OCI-LY1 (cell line): ENCODE measurements at regions not wholly inside any gene's neighbourhood (a gene's known extent, or its start where the extent isn't known, plus 50 kb on each side); places are given as distances from the start of the nearest gene placed in this dataset.

Experiments
- H2AFZ ChIP-seq: fragments of 200-600 bp; sonication (generic), shearing (Covaris generic); 2 replicates; pipeline ENCODE4 v1.6.0; 2014; ENCODE audit warnings: antibody characterized with exemption, mild to moderate bottlenecking, low read length
- H3F3A ChIP-seq: fragments of 200-600 bp; sonication (generic), shearing (Covaris generic); 2 replicates; pipeline ENCODE4 v1.6.0; 2014; ENCODE audit warnings: mild to moderate bottlenecking, antibody characterized with exemption, low read length, moderate library complexity; ENCODE audit not compliant: insufficient read depth
- H3K27ac ChIP-seq: fragments of 200-600 bp; sonication (generic); 2 replicates; pipeline ENCODE4 v1.5.1; 2014; ENCODE audit warnings: low read length, mixed run types, mild to moderate bottlenecking, low read depth; ENCODE audit not compliant: poor library complexity, severe bottlenecking
- H3K27me3 ChIP-seq: fragments of 200-600 bp; sonication (generic); 2 replicates; pipeline ENCODE4 v1.6.0; 2014; ENCODE audit warnings: antibody characterized with exemption, mild to moderate bottlenecking, low read length, moderate library complexity; ENCODE audit not compliant: insufficient read depth
- H3K36me3 ChIP-seq: fragments of 200-600 bp; sonication (generic); 2 replicates; pipeline ENCODE4 v1.6.1; 2014; ENCODE audit warnings: mild to moderate bottlenecking, antibody characterized with exemption, low read length, moderate library complexity, mixed read lengths; ENCODE audit not compliant: insufficient read depth
- H3K4me1 ChIP-seq: fragments of 200-600 bp; sonication (generic); 2 replicates; pipeline ENCODE4 v1.5.1; 2014; ENCODE audit warnings: mild to moderate bottlenecking, low read length, moderate library complexity; ENCODE audit not compliant: insufficient read depth, severe bottlenecking
- H3K4me2 ChIP-seq: fragments of 200-600 bp; sonication (generic), shearing (Covaris generic); 2 replicates; pipeline ENCODE4 v1.6.1; 2014; ENCODE audit warnings: low read length
- H3K4me3 ChIP-seq: fragments of 200-600 bp; sonication (generic); 2 replicates; pipeline ENCODE4 v1.5.1; 2014; ENCODE audit warnings: low read length, low read depth, mild to moderate bottlenecking, mixed read lengths; ENCODE audit not compliant: poor library complexity, severe bottlenecking
- H3K79me2 ChIP-seq: fragments of 200-600 bp; shearing (Covaris generic); 2 replicates; pipeline ENCODE4 v1.6.1; 2016; ENCODE audit warnings: mixed run types, low read length, mixed read lengths; ENCODE audit not compliant: insufficient read depth
- H3K9ac ChIP-seq: fragments of 200-600 bp; sonication (generic), shearing (Covaris generic); 2 replicates; pipeline ENCODE4 v1.6.1; 2014; ENCODE audit warnings: mild to moderate bottlenecking, low read length, mixed read lengths
- H3K9me2 ChIP-seq: fragments of 200-600 bp; sonication (generic), shearing (Covaris generic); 2 replicates; pipeline ENCODE4 v1.6.1; 2014; ENCODE audit warnings: low read depth, mild to moderate bottlenecking, low read length, mixed read lengths
- H3K9me3 ChIP-seq: fragments of 200-600 bp; shearing (Covaris generic); 2 replicates; pipeline ENCODE4 v1.6.1; 2014; ENCODE audit warnings: low read length, mixed read lengths
- H4K20me1 ChIP-seq: fragments of 200-600 bp; sonication (generic), shearing (Covaris generic); 2 replicates; pipeline ENCODE4 v1.6.0; 2016; ENCODE audit warnings: mild to moderate bottlenecking, low read length; ENCODE audit not compliant: insufficient read depth
- CTCF ChIP-seq: fragments of 200-600 bp; sonication (generic), shearing (Covaris generic); IDR thresholded peaks from 2 replicates; pipeline ENCODE4 v1.5.1; 2017; ENCODE audit warnings: mild to moderate bottlenecking, antibody characterized with exemption, low read length, moderate library complexity, mixed read lengths
- EZH2 ChIP-seq: fragments of 200-600 bp; sonication (generic), shearing (Covaris generic); IDR thresholded peaks from 2 replicates; pipeline ENCODE4 v1.8.0; 2017; ENCODE audit warnings: borderline replicate concordance, mixed run types, mild to moderate bottlenecking, antibody characterized with exemption, low read length, moderate library complexity, mixed read lengths

GRCh38 chr4:67014592-67014991 is 530.7 kb downstream of the CENPC start:
- no peaks in the 10 kb centered on the region for H3K9me2 ChIP-seq
- H3K27me3 ChIP-seq = no peaks in the 10 kb centered on the region
- no peaks in the 10 kb centered on the region for H3K4me1 ChIP-seq
- no peaks in the 10 kb centered on the region for H3K79me2 ChIP-seq
- H3K4me3 ChIP-seq = no peak overlapping the region
- H2AFZ ChIP-seq = no peak overlapping the region
- no peaks in the 10 kb centered on the region for H3K9me3 ChIP-seq
- no peak overlapping the region for H3K4me2 ChIP-seq
- H3K36me3 ChIP-seq = no peaks in the 10 kb centered on the region
- no peak overlapping the region for H3K27ac ChIP-seq
- no peak for TF ChIP-seq CTCF
- TF ChIP-seq EZH2 = no peak
- H3K9ac ChIP-seq = no peak overlapping the region
- H4K20me1 ChIP-seq = no peaks in the 10 kb centered on the region
- H3F3A ChIP-seq = no peaks in the 10 kb centered on the region

DNA sequence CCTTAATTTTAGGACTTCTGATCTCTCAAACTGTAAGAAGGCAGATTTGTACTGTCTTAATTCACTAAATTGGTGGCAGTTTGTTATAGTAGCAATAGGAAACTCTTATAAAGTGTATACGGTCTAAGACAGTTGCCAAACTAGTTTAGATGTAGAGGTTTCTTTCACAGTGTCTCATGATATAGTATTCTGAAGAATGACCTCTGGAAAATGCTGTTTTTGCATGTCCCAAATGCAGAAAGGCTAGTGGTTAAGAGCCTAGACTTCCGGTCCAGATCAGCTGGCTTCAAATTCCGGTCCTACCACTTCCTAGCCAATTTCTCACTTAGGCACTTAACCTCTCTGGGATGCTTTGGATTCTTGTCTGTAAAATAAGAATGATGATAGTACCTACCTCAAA is 538.5 kb downstream of the CENPC start:
- H3K79me2 ChIP-seq = no peaks in the 10 kb centered on the region
- TF ChIP-seq CTCF = no peak
- TF ChIP-seq EZH2 = no peak
- H3K27ac ChIP-seq = no peak overlapping the region
- H3F3A ChIP-seq = no peaks in the 10 kb centered on the region
- no peak overlapping the region for H2AFZ ChIP-seq
- no peaks in the 10 kb centered on the region for H4K20me1 ChIP-seq
- H3K4me1 ChIP-seq = no peaks in the 10 kb centered on the region
- no peaks in the 10 kb centered on the region for H3K9me3 ChIP-seq
- H3K27me3 ChIP-seq = no peaks in the 10 kb centered on the region
- H3K9ac ChIP-seq = no peak overlapping the region
- no peak overlapping the region for H3K4me3 ChIP-seq
- no peak overlapping the region for H3K4me2 ChIP-seq
- no peaks in the 10 kb centered on the region for H3K9me2 ChIP-seq
- no peaks in the 10 kb centered on the region for H3K36me3 ChIP-seq

DNA sequence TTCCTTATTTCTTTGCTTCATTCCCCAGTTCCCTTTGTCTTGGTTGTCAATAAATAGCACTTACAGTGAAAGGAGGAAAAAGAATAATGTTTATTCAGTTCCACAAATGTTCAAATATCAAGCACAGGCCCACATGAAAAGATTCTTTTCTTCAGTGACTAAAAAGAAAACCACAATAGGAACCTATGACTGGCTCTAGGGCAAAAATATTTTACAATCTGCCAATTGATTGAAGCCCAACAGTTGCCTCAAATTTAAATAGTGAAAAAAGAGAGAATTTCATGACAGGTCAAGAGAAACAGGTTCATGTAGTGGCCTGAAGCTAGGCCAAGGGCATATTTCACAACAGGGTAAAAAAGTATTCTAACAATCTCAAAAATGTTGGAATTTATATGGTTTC is 553.8 kb downstream of the CENPC start:
- Histone ChIP-seq H4K20me1 (no peaks in the 10 kb centered on the region), H3K9me2 (no peaks in the 10 kb centered on the region), H3K9ac (no peak overlapping the region), H3K27me3 (no peaks in the 10 kb centered on the region), H2AFZ (no peak overlapping the region), H3K9me3 (no peaks in the 10 kb centered on the region), H3F3A (no peaks in the 10 kb centered on the region), H3K36me3 (no peaks in the 10 kb centered on the region), H3K27ac (no peak overlapping the region), H3K4me3 (no peak overlapping the region), H3K4me1 (no peaks in the 10 kb centered on the region), H3K79me2 (no peaks in the 10 kb centered on the region), H3K4me2 (no peak overlapping the region)
- TF ChIP-seq EZH2 (no peak), CTCF (no peak)
